ENCODE measurements at regions not wholly inside any gene's neighbourhood (a gene's known extent, or its start where the extent isn't known, plus 50 kb on each side); places are given as distances from the start of the nearest gene placed in this dataset.
"Not testable (repeated sequence)": the region's sequence is repeated elsewhere in the genome, so short reads cannot be mapped to it uniquely, and the experiment has no call there.

- H3K9ac ChIP-seq (ENCODE audit: low read length), result no peak overlapping the region
- H4K91ac ChIP-seq (ENCODE audit: low read depth, low read length), result no peak overlapping the region
- no peak overlapping the region for H2AK5ac ChIP-seq (ENCODE audit: low read length)
- H3K9me3 ChIP-seq (ENCODE audit: insufficient read depth, low read depth, low read length), result no peaks in the 10 kb centered on the region
- H3K23ac ChIP-seq (ENCODE audit: low read length), result no peak overlapping the region
- H2BK12ac ChIP-seq (ENCODE audit: low read length), result no peak overlapping the region
- no peak overlapping the region for H2BK120ac ChIP-seq (ENCODE audit: insufficient read depth, low read length, poor library complexity)
- no peak overlapping the region for H3K4ac ChIP-seq (ENCODE audit: low read depth, low read length)
- H2BK5ac ChIP-seq (ENCODE audit: low read depth, low read length, poor library complexity), result no peak overlapping the region
- no peak overlapping the region for H2AFZ ChIP-seq (ENCODE audit: insufficient read depth, low read length, poor library complexity)
- H3K79me2 ChIP-seq (ENCODE audit: control insufficient read depth, insufficient read depth, low read length, poor library complexity), result no peaks in the 10 kb centered on the region
- no peaks in the 10 kb centered on the region for H3K36me3 ChIP-seq (ENCODE audit: control insufficient read depth in 1 of 2, insufficient read depth in 2 of 2, low read length in 2 of 2)
- H3K27me3 ChIP-seq (ENCODE audit: insufficient read depth, low read length), result no peaks in the 10 kb centered on the region
- no peak overlapping the region for H3K4me3 ChIP-seq (ENCODE audit: low read depth, low read length)
- no peak overlapping the region for H3K27ac ChIP-seq (ENCODE audit: low read depth, low read length)
- H4K12ac ChIP-seq (ENCODE audit: low read depth, low read length), result no peak overlapping the region
- H3K4me1 ChIP-seq (ENCODE audit: control insufficient read depth in 1 of 2, insufficient read depth in 2 of 2, low read length in 2 of 2), result no peaks in the 10 kb centered on the region
- no peak for DNase-seq
- no peak overlapping the region for H3K4me2 ChIP-seq (ENCODE audit: low read length)
- H3K18ac ChIP-seq (ENCODE audit: low read length), result no peak overlapping the region
- no peak overlapping the region for H3K14ac ChIP-seq (ENCODE audit: low read length)
- no peak overlapping the region for H4K8ac ChIP-seq (ENCODE audit: low read depth, low read length)
- no peaks in the 10 kb centered on the region for H3K79me1 ChIP-seq (ENCODE audit: low read length)
These were observed 1161.9 kb downstream of the PCDH19 start for GRCh38 chrX:99248180-99248579.

- no CpG with 5 or more reads among the region's 4 CpGs for WGBS (ENCODE audit: extremely low coverage, insufficient coverage, insufficient read length)
- Histone ChIP-seq H3K36me3 (ENCODE audit: control insufficient read depth in 1 of 2, insufficient read depth in 2 of 2, low read length in 2 of 2) (no peaks in the 10 kb centered on the region), H4K8ac (ENCODE audit: low read depth, low read length) (no peak overlapping the region)
These were observed 1168.1 kb downstream of the PCDH19 start for GRCh38 chrX:99242001-99242400.

GRCh38 chrX:99234384-99234783 is 1175.7 kb downstream of the PCDH19 start:
- H3K27ac ChIP-seq (ENCODE audit: low read depth, low read length); H3K36me3 ChIP-seq (ENCODE audit: control insufficient read depth in 1 of 2, insufficient read depth in 2 of 2, low read length in 2 of 2); H3K4ac ChIP-seq (ENCODE audit: low read depth, low read length); H2AK5ac ChIP-seq (ENCODE audit: low read length); H2BK12ac ChIP-seq (ENCODE audit: low read length); H2BK120ac ChIP-seq (ENCODE audit: insufficient read depth, low read length, poor library complexity); H4K12ac ChIP-seq (ENCODE audit: low read depth, low read length); H3K23ac ChIP-seq (ENCODE audit: low read length); H3K4me1 ChIP-seq (ENCODE audit: control insufficient read depth in 1 of 2, insufficient read depth in 2 of 2, low read length in 2 of 2); H2BK5ac ChIP-seq (ENCODE audit: low read depth, low read length, poor library complexity); H3K14ac ChIP-seq (ENCODE audit: low read length); H3K4me2 ChIP-seq (ENCODE audit: low read length); H4K8ac ChIP-seq (ENCODE audit: low read depth, low read length); H3K9me3 ChIP-seq (ENCODE audit: insufficient read depth, low read depth, low read length); H3K79me2 ChIP-seq (ENCODE audit: control insufficient read depth, insufficient read depth, low read length, poor library complexity); H3K79me1 ChIP-seq (ENCODE audit: low read length); H3K9ac ChIP-seq (ENCODE audit: low read length); H3K27me3 ChIP-seq (ENCODE audit: insufficient read depth, low read length); H2AFZ ChIP-seq (ENCODE audit: insufficient read depth, low read length, poor library complexity); H3K4me3 ChIP-seq (ENCODE audit: low read depth, low read length); DNase-seq; H4K91ac ChIP-seq (ENCODE audit: low read depth, low read length); H3K18ac ChIP-seq (ENCODE audit: low read length): not testable (repeated sequence)
- no CpG with 5 or more reads among the region's 6 CpGs for WGBS (ENCODE audit: extremely low coverage, insufficient coverage, insufficient read length)

More at GRCh38 chrX:99242001-99242400, 1168.1 kb downstream of the PCDH19 start:
- Histone ChIP-seq H3K79me2 (ENCODE audit: control insufficient read depth, insufficient read depth, low read length, poor library complexity) (no peaks in the 10 kb centered on the region), H3K27ac (ENCODE audit: low read depth, low read length) (no peak overlapping the region), H3K4ac (ENCODE audit: low read depth, low read length) (no peak overlapping the region), H3K4me1 (ENCODE audit: control insufficient read depth in 1 of 2, insufficient read depth in 2 of 2, low read length in 2 of 2) (no peaks in the 10 kb centered on the region), H4K12ac (ENCODE audit: low read depth, low read length) (no peak overlapping the region), H3K27me3 (ENCODE audit: insufficient read depth, low read length) (no peaks in the 10 kb centered on the region), H3K18ac (ENCODE audit: low read length) (no peak overlapping the region), H2AK5ac (ENCODE audit: low read length) (no peak overlapping the region), H3K14ac (ENCODE audit: low read length) (no peak overlapping the region), H3K9me3 (ENCODE audit: insufficient read depth, low read depth, low read length) (no peaks in the 10 kb centered on the region), H3K23ac (ENCODE audit: low read length) (no peak overlapping the region), H3K9ac (ENCODE audit: low read length) (no peak overlapping the region), H2BK5ac (ENCODE audit: low read depth, low read length, poor library complexity) (no peak overlapping the region), H3K4me3 (ENCODE audit: low read depth, low read length) (no peak overlapping the region), H2BK12ac (ENCODE audit: low read length) (no peak overlapping the region), H3K79me1 (ENCODE audit: low read length) (no peaks in the 10 kb centered on the region), H2AFZ (ENCODE audit: insufficient read depth, low read length, poor library complexity) (no peak overlapping the region), H2BK120ac (ENCODE audit: insufficient read depth, low read length, poor library complexity) (no peak overlapping the region), H3K4me2 (ENCODE audit: low read length) (no peak overlapping the region), H4K91ac (ENCODE audit: low read depth, low read length) (no peak overlapping the region)
- DNase-seq, result no peak

DNA sequence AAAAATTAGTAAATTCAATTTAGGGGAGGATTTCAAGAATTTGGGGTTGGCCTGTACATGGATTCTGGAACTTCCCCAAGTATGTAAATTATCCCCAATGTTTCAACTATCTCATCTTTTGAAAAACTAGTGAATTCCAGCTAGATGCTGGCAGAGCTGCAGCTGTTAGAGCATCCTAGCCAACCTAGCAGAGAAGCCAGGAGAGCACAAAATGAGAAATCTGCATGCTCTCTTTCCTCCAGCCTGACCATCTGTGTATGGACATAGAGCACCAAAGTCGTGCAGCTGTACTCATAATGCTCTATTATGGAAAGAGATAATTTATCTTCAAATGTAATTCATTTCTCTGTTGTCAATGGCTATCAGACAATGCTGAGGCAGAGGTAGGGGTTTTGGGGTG is 1217.7 kb downstream of the PCDH19 start:
- H3K23ac ChIP-seq (ENCODE audit: low read length), result no peak overlapping the region
- no peaks in the 10 kb centered on the region for H3K27me3 ChIP-seq (ENCODE audit: insufficient read depth, low read length)
- H3K27ac ChIP-seq (ENCODE audit: low read depth, low read length), result no peak overlapping the region
- no peak overlapping the region for H4K8ac ChIP-seq (ENCODE audit: low read depth, low read length)
- H3K4me2 ChIP-seq (ENCODE audit: low read length), result no peak overlapping the region
- DNase-seq, result no peak
- H2AK5ac ChIP-seq (ENCODE audit: low read length), result no peak overlapping the region
- no CpG with 5 or more reads among the region's 1 CpG for WGBS (ENCODE audit: extremely low coverage, insufficient coverage, insufficient read length)
- no peak overlapping the region for H2BK120ac ChIP-seq (ENCODE audit: insufficient read depth, low read length, poor library complexity)
- H3K79me2 ChIP-seq (ENCODE audit: control insufficient read depth, insufficient read depth, low read length, poor library complexity), result no peaks in the 10 kb centered on the region
- no peak overlapping the region for H4K12ac ChIP-seq (ENCODE audit: low read depth, low read length)
- H3K14ac ChIP-seq (ENCODE audit: low read length), result no peak overlapping the region
- H3K9me3 ChIP-seq (ENCODE audit: insufficient read depth, low read depth, low read length), result no peaks in the 10 kb centered on the region
- no peaks in the 10 kb centered on the region for H3K36me3 ChIP-seq (ENCODE audit: control insufficient read depth in 1 of 2, insufficient read depth in 2 of 2, low read length in 2 of 2)
- no peak overlapping the region for H2BK12ac ChIP-seq (ENCODE audit: low read length)
- H3K18ac ChIP-seq (ENCODE audit: low read length), result no peak overlapping the region
- H4K91ac ChIP-seq (ENCODE audit: low read depth, low read length), result no peak overlapping the region
- no peaks in the 10 kb centered on the region for H3K79me1 ChIP-seq (ENCODE audit: low read length)
- H3K4ac ChIP-seq (ENCODE audit: low read depth, low read length), result no peak overlapping the region
- no peak overlapping the region for H3K9ac ChIP-seq (ENCODE audit: low read length)
- H2AFZ ChIP-seq (ENCODE audit: insufficient read depth, low read length, poor library complexity), result no peak overlapping the region
- no peak overlapping the region for H3K4me3 ChIP-seq (ENCODE audit: low read depth, low read length)
- H2BK5ac ChIP-seq (ENCODE audit: low read depth, low read length, poor library complexity), result no peak overlapping the region
- no peaks in the 10 kb centered on the region for H3K4me1 ChIP-seq (ENCODE audit: control insufficient read depth in 1 of 2, insufficient read depth in 2 of 2, low read length in 2 of 2)
